ENCODE measurements at regions not wholly inside any gene's neighbourhood (a gene's known extent, or its start where the extent isn't known, plus 50 kb on each side); places are given as distances from the start of the nearest gene placed in this dataset.

GRCh38 chr15:67916565-67916964 is 76.7 kb upstream of the RNU6-1 start:
- no peak for TF ChIP-seq CTCF (optimal IDR thresholded peaks at IDR 0.05 in 1 of 3, IDR thresholded peaks at IDR 0.05 in 1 of 3, conservative IDR thresholded peaks at IDR 0.05 in 1 of 3; ENCODE audit: extremely low read depth in 1 of 3, insufficient read depth in 2 of 3, low read length in 3 of 3)
- TF ChIP-seq EZH2 (IDR thresholded peaks at IDR 0.05; ENCODE audit: low read length): no peak
